AG09309 (cell line): ENCODE measurements at regions not wholly inside any gene's neighbourhood (a gene's known extent, or its start where the extent isn't known, plus 50 kb on each side); places are given as distances from the start of the nearest gene placed in this dataset.

ENCODE experiments used
- DNase-seq: peaks from one replicate; pipeline ENCODE4 v3.0.0-alpha.2; 2010; ENCODE audit warnings: low read depth
- H3K4me3 ChIP-seq: 2 replicates; pipeline ENCODE4 v1.5.1; 2011; ENCODE audit warnings: mild to moderate bottlenecking, low read depth, low read length, moderate library complexity; ENCODE audit not compliant: control insufficient read depth
- TF ChIP-seq, protein P1 (sequence below): IDR thresholded peaks from 2 replicates; pipeline ENCODE4 v1.5.1; 2011; ENCODE audit warnings: mild to moderate bottlenecking, low read depth, low read length, inconsistent platforms; ENCODE audit not compliant: insufficient read depth, control insufficient read depth; ENCODE audit errors: missing control alignments

DNA sequence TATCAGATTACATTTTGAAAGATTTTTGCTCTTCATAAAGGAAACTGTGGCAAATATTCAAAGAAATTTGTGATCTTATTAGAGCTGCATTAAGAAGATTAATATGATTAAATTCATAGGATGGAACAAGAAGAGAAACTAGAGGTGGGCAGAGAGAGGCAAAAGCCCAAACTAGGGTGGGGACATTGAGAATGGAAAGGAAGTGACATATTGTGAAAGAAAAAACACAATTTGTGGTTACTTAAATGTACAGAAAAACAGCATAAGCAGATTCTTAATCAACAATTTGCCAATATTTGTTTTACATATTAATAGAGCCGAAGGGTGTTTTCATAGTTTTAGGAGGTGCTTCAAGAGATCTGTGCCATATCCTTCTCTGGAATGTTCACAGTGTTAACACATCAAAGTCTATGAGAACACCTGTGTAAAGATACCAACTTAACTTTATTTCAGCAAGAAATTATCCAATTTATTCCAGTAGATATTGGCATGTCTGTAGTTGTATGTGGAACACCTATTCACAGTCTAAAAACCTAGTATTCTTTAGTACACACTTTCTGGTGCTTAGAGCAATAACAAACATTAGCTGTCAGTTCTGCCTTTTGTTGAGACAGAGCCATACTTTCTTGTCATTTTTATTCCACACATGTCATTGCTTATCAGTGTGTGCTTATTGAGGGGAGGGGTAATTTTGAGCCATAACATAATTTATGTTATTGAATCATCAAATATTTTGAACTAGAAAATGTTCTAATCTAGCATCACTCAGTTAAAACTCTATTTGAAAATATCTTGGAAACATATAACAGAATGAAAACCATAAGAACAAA is 401.5 kb downstream of the PTPRC start:
- no peak overlapping the region for H3K4me3 ChIP-seq
- no peak for DNase-seq
- TF ChIP-seq, protein P1, sequence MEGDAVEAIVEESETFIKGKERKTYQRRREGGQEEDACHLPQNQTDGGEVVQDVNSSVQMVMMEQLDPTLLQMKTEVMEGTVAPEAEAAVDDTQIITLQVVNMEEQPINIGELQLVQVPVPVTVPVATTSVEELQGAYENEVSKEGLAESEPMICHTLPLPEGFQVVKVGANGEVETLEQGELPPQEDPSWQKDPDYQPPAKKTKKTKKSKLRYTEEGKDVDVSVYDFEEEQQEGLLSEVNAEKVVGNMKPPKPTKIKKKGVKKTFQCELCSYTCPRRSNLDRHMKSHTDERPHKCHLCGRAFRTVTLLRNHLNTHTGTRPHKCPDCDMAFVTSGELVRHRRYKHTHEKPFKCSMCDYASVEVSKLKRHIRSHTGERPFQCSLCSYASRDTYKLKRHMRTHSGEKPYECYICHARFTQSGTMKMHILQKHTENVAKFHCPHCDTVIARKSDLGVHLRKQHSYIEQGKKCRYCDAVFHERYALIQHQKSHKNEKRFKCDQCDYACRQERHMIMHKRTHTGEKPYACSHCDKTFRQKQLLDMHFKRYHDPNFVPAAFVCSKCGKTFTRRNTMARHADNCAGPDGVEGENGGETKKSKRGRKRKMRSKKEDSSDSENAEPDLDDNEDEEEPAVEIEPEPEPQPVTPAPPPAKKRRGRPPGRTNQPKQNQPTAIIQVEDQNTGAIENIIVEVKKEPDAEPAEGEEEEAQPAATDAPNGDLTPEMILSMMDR: no peak

DNA sequence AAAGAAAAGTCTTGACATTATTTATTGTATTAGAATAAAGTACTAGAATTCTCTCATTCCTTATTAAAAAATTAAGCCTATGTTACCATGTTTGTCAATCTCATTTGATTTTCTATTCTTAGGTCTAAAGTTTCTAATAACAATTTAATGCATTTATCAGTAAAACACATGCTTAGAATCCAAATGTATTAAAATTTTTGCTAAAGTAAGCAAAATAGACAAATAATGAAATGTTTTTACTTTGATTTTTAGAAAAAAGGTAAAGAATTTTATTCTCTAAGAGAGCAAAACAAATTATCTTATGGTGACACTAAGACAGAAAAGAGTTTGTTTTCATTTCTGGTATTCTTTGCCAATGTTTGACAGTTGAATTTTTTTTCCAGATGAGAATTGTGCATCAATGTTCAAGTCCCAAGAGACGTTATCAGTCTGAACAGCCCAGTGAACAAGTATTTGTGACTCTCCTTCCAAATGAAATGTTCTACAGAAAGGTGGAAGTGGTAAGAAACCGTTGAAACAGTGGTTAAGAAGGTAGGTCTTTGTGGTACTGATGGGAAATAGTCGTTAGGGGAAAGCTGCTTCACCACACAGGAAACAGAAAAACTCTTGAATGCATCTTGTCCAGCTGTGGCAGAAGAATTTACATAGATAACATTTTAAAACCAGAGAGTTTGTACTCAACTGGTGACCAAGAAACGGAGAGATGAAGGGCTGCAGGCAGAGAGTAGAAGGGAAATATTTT is 402.5 kb downstream of the PTPRC start:
- H3K4me3 ChIP-seq: no peak overlapping the region
- TF ChIP-seq, protein P1: no peak
- DNase-seq: no peak

DNA sequence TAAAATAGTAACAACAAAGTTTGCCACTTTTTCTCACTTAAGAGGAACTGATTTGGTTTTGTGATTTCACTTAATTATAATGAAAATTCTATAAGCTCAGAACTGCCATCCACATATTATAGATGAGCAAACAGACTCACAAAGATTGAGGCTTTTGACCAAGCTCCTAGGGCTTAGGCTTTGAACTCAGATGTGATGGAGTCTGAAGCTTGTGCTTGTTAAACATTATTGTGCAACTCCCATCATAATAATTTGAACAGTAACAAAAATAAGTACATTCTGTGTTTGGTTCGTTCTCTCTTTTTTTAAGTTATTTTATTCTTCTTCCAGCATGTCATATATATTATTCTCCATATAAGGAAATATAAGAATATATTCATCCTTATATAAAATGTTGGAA is 403.4 kb downstream of the PTPRC start:
- TF ChIP-seq, protein P1: no peak
- H3K4me3 ChIP-seq: no peak overlapping the region
- no peak for DNase-seq

DNA sequence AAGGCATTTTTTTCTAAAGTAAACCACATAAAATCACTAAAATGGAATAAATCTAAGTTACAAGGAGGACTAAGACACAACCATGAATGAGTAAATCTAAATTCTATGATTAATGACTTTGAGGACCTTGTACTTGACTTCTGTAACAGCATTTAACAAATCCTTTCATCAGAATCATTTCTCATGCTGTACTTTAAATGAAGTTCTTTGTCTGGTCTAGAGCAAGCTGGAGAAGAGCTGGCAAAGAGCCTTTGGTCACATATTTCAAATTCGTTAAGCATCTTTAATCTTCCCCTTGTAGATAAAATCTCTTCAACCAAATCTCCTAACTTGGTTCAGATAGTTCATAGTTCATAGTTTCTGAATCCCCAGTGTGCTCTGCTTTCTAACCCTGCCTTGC is 405.4 kb downstream of the PTPRC start:
- TF ChIP-seq, protein P1: no peak
- H3K4me3 ChIP-seq: no peak overlapping the region
- no peak for DNase-seq

DNA sequence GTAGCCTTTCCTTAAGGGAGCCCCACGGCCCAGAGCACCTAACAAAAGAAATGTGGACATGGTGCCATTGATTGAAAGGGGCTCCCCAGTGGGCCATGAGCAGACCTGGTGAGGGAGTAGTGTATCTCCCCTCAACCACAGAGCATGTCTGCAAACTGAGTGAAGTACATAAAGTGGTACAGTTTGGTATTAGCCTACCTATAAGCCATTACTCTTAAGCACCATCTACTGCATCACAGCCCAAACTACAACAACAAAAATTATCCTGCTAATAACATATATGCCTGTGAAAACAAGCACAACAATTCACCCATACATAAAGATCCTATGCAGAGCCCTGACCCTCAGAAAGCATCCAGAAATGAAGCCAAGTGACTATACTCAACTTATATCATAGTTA is 407.8 kb downstream of the PTPRC start:
- no peak overlapping the region for H3K4me3 ChIP-seq
- DNase-seq: no peak
- TF ChIP-seq, protein P1: peak; percentile 17

DNA sequence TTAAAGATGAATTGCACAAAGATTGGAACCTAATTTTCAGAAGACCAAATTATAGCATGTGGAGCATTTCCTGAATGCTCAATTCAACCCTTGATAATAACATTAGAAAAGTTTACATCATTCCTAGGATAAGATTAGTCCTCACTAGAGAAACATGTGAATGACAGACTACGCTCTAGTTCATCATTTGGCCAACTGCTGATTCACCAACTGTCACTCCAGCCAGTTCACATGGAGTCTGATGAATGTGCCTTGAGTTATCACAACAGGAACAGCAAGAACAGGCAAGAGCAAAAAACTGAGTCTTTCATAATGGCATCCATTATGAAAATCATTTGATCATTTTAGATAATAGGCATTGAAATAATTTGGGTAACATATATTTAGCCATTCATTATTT is 415.9 kb downstream of the PTPRC start:
- no peak overlapping the region for H3K4me3 ChIP-seq
- TF ChIP-seq, protein P1: no peak
- DNase-seq: no peak
